GM19035 (cell line): ENCODE measurements at regions not wholly inside any gene's neighbourhood (a gene's known extent, or its start where the extent isn't known, plus 50 kb on each side); places are given as distances from the start of the nearest gene placed in this dataset.
"Not testable (repeated sequence)": the region's sequence is repeated elsewhere in the genome, so short reads cannot be mapped to it uniquely, and the experiment has no call there.

Experiments
- ATAC-seq: cut with Tn5 transposase; IDR thresholded peaks from one replicate; pipeline ENCODE4 v1.9.1; 2021; ENCODE audit not compliant: unreplicated experiment

- ATAC-seq = no peak
Measured at GRCh38 chr3:22373182-22373581, 622.2 kb upstream of the ZNF385D start.

DNA sequence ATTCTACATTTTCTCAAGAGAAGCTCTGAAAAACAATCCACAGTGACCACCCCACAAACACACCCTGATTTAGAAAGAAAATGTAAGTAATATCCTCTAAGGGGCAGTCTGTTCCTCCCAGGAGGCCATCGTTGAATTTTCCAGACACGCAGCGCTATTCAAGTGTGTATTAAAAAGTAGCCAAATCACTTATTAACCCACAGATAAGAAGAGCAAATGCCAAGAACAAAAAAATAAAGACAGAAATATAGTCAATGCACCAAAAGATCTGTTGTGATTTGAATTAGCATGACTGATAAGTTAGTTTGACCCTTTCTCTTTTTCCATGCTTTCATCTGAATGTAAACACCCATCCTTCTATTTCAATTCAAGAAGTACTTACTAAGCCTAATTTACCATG is 622.8 kb upstream of the ZNF385D start:
- no peak for ATAC-seq

- no peak for ATAC-seq
Measured at GRCh38 chr3:22377421-22377820, 626.4 kb upstream of the ZNF385D start.

- ATAC-seq = no peak
Measured at GRCh38 chr3:22378869-22379268, 627.9 kb upstream of the ZNF385D start.

GRCh38 chr3:22380253-22380652 is 629.2 kb upstream of the ZNF385D start:
- no peak for ATAC-seq

DNA sequence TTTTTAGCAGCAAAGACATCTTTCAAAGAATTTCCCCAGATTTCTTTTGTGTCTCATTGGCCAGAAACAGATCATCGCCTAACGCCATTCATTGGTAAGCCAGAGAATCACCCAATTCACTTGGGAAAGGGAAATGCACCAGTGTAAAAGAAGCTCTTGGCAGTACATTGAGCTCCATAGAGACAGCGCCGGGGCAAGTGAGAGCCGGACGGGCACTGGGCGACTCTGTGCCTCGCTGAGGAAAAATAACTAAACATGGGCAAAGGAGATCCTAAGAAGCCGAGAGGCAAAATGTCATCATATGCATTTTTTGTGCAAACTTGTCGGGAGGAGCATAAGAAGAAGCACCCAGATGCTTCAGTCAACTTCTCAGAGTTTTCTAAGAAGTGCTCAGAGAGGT is 630.6 kb upstream of the ZNF385D start:
- not testable (repeated sequence) for ATAC-seq

GRCh38 chr3:22383285-22383684 is 632.3 kb upstream of the ZNF385D start:
- no peak for ATAC-seq

DNA sequence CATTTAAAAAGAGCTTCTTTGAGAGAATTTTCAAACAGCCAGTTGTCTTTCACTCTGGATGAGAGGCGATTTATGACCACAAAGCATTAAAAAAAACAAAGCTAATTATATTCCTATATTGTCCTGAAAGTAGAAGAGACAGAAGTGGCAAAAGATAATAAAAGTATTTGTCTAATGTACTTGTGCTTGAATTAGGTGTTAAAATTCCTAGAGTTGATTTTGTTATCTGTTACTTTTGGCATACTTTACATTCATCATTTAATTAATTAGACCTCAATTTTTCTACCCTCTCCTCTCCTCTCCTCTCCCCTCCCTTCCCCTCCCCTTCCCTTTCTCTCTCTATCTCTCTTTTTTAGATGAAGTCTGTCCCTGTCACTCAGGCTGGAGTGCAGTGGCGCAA is 635.1 kb upstream of the ZNF385D start:
- no peak for ATAC-seq

- no peak for ATAC-seq
Measured at GRCh38 chr3:22392286-22392685, 641.3 kb upstream of the ZNF385D start.

- ATAC-seq = no peak
Measured at GRCh38 chr3:22392859-22393258, 641.8 kb upstream of the ZNF385D start.

- no peak for ATAC-seq
Measured at GRCh38 chr3:22399566-22399965, 648.6 kb upstream of the ZNF385D start.

DNA sequence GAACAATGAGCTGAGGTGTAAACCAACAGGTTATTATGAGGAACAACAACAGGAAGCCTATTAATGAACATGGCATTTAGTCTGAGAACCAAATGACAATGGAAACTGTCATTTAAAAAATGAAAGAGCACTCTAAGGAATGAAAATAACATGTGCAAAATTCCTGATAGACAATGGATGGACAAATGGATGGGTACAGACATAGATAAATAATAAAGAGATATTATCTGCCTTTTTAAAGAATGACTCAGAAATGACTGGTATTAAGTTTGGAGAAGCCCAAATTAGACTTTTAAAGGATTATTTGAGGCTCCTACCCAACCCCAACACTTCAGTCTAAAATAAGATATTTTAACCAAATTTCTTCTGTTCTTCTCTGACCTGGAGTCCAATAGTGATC is 650.5 kb upstream of the ZNF385D start:
- no peak for ATAC-seq

DNA sequence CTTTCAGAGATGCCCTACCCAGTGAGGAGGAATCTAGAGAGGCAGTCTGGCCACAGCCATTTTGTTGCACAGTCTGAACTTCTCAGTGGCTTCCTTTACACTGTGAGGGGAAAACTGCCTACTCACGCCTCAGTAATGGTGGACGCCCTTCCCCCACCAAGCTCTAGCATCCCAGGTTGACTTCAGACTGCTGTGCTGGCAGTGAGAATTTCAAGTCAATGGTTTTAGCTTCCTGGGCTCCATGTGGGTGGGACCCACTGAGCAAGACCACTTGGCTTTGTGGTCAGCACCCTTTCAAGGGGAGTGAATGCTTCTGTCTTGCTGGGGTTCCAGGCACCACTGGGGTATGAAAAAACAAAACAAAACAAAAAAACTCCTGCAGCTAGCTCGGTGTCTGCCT is 663.2 kb upstream of the ZNF385D start:
- ATAC-seq = no peak

DNA sequence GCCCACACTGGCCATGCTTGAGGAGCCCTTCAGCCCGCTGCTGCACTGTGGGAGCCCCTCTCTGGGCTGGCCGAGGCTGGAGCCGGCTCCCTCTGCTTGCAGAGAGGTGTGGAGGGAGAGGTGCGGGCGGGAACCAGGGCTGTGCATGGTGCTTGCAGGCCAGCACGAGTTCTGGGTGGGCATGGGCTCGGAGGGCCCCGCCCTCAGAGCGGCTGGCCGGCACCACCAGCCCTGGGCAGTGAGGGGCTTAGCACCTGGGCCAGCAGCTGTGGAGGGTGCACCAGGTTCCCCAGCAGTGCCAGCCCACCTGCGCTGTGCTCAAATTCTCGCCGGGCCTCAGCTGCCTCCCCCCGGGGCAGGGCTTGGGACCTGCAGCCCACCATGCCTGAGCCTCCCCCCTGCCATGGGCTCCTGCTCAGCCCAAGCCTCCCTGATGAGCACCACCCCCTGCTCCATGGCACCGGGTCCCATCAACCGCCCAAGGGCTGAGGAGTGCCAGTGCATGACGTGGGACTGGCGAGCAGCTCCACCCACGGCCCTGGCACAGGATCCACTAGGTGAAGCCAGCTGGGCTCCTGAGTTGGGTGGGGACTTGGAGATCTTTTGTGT is 665.9 kb upstream of the ZNF385D start:
- ATAC-seq = not testable (repeated sequence)

DNA sequence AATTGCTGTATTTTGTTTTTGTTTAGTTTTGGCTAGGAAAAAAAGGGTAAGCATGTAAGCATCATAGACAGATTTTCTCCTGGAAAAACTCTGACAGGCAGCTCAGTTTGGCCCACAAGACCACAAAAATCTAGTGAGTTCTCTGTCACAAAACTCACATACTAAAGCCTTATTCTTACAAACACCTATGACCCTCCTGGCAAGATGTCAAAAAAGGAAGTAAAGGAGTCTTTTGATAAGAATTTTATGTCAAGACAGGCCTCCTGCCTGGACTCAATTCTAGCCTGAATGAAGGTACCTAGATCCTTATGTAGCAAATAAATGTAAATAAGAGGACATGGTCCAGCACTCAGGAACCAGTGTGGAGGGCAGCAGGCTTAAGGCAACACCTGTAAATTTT is 668.3 kb upstream of the ZNF385D start:
- ATAC-seq = no peak

- no peak for ATAC-seq
Measured at GRCh38 chr3:22421589-22421988, 670.6 kb upstream of the ZNF385D start.

DNA sequence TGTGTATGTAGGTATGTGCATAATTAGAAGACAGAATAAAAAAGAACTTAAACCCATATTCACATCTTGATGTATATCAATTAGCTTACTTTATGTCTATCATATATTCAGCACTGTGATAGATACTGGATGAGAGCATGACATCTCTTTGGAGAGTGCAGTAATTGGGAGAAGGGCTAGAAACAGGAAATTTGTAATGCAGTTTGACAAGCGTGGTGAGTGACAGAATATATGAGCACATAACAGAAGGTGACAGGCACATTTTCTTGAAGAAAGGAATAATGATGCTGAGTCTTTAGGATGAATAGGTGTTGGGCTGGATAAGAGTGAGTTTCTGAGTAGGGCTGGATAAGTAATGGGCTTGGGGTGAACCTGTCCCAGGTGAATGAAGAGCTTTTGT is 680.3 kb upstream of the ZNF385D start:
- ATAC-seq = no peak

DNA sequence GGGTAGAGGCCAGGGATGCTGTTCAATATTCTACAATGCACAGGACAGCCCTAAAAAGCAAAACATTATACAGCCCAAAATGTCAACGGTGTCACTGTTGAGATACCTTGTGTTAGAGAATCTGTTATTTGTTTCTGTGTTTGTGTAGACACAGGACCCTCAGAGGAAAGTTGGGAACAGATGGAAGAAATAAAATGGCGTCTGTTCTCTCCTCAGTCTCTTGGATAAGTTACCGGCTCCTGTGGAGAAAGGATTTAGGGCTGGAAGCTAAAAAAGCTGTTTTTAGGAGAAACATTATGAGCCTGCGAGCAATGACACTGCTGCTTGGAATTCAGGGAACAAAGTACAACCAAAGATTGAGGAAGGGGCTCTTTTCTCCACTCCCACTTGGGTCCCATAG is 688.6 kb upstream of the ZNF385D start:
- no peak for ATAC-seq

- ATAC-seq = no peak
Measured at GRCh38 chr3:22441711-22442110, 690.7 kb upstream of the ZNF385D start.

DNA sequence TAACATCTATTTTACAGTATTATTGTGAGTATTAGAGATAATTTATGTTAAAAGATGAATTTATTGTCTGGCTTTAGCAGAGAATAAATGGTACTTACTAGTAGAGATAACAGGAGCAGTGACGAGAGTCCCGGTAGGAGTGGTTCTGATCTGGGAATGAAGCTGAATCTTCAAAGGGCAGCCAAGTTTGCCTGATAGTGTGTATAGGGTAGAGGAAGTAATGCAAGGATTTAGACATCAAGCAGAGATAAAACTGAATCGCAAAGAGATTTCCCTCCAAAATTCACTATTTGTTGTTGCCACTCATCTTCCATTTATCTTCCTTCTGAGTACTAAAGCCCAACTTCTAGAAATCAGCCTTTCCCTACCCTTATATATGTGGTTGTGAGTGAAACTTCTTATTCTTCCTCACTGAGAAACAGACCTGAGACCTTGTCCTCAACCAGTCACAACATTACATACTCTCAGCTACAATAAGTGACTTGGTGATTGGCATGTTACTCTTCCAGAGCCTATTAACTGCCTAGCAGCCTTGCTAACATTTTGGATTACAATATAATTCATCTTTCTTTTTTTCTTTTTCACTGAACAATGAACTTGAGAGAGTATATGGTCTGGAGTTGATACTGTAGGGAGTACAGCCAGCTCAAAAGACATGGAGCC is 692.7 kb upstream of the ZNF385D start:
- no peak for ATAC-seq

- ATAC-seq = not testable (repeated sequence)
Measured at GRCh38 chr3:22445336-22445735, 694.3 kb upstream of the ZNF385D start.

- no peak for ATAC-seq
Measured at GRCh38 chr3:22450786-22451400, 699.9 kb upstream of the ZNF385D start.

DNA sequence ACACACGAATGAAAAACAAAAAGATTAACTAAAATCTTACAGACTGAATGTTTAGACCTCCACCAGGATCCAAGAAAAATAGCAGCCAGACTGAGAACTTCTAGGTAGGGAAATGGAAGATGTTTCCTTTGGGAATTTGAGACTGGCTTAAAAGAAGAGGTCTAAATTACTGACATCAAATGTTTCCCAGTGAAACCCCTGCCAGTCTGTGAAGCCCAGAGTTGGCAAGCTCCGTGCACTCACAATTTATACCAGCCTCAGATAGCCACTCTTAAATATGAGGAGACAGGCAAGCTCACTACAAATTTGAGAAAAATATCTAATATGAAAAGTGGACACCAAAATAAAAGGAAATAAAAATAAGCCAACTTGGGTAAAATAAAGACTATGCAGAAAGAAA is 700.5 kb upstream of the ZNF385D start:
- no peak for ATAC-seq
